ENCODE measurements at regions not wholly inside any gene's neighbourhood (a gene's known extent, or its start where the extent isn't known, plus 50 kb on each side); places are given as distances from the start of the nearest gene placed in this dataset.

GRCh38 chr6:110538416-110539160, 62.2 kb upstream of the SLC22A16 start:
- DNase-seq (ENCODE audit: insufficient read length, low spot score) (no peak), FAIRE-seq (no peak)
- no peak for TF ChIP-seq POLR2A (IDR thresholded peaks at IDR 0.05; ENCODE audit: low read depth, low read length)
- TF ChIP-seq POLR2AphosphoS5 (IDR thresholded peaks at IDR 0.05; ENCODE audit: low read depth, low read length): no peak
- no peak for TF ChIP-seq TAF1 (IDR thresholded peaks at IDR 0.05; ENCODE audit: low read depth, low read length)
- TF ChIP-seq SPI1 (IDR thresholded peaks at IDR 0.05; ENCODE audit: low read depth, low read length): no peak
- TF ChIP-seq PAX5 (IDR thresholded peaks at IDR 0.05; ENCODE audit: insufficient read depth, low read length, severe bottlenecking): no peak
- no peak for TF ChIP-seq POU2F2 (IDR thresholded peaks at IDR 0.05; ENCODE audit: low read depth, low read length)

GRCh38 chr6:110537208-110538123, 61.1 kb upstream of the SLC22A16 start:
- FAIRE-seq (no peak), DNase-seq (ENCODE audit: insufficient read length, low spot score) (no peak)
- TF ChIP-seq POLR2A (IDR thresholded peaks at IDR 0.05; ENCODE audit: low read depth, low read length) (no peak), TAF1 (IDR thresholded peaks at IDR 0.05; ENCODE audit: low read depth, low read length) (no peak)

- TF ChIP-seq SPI1 (IDR thresholded peaks at IDR 0.05; ENCODE audit: low read depth, low read length) (no peak), TAF1 (IDR thresholded peaks at IDR 0.05; ENCODE audit: low read depth, low read length) (no peak), PAX5 (IDR thresholded peaks at IDR 0.05; ENCODE audit: insufficient read depth, low read length, severe bottlenecking) (no peak), POLR2A (IDR thresholded peaks at IDR 0.05; ENCODE audit: low read depth, low read length) (no peak), POLR2AphosphoS5 (IDR thresholded peaks at IDR 0.05; ENCODE audit: low read depth, low read length) (no peak), POU2F2 (IDR thresholded peaks at IDR 0.05; ENCODE audit: low read depth, low read length) (no peak)
- FAIRE-seq: no peak
- DNase-seq (ENCODE audit: insufficient read length, low spot score): no peak
Measured at GRCh38 chr6:110534731-110535492, 58.5 kb upstream of the SLC22A16 start.

- DNase-seq (ENCODE audit: insufficient read length, low spot score): no peak
- no peak for FAIRE-seq
- TF ChIP-seq SPI1 (IDR thresholded peaks at IDR 0.05; ENCODE audit: low read depth, low read length): no peak
- no peak for TF ChIP-seq POLR2AphosphoS5 (IDR thresholded peaks at IDR 0.05; ENCODE audit: low read depth, low read length)
- no peak for TF ChIP-seq PAX5 (IDR thresholded peaks at IDR 0.05; ENCODE audit: insufficient read depth, low read length, severe bottlenecking)
- no peak for TF ChIP-seq POLR2A (IDR thresholded peaks at IDR 0.05; ENCODE audit: low read depth, low read length)
- TF ChIP-seq POU2F2 (IDR thresholded peaks at IDR 0.05; ENCODE audit: low read depth, low read length): no peak
- no peak for TF ChIP-seq TAF1 (IDR thresholded peaks at IDR 0.05; ENCODE audit: low read depth, low read length)
Measured at GRCh38 chr6:110532431-110532830, 56.0 kb upstream of the SLC22A16 start.

- TF ChIP-seq TAF1 (IDR thresholded peaks at IDR 0.05; ENCODE audit: low read depth, low read length) (no peak), PAX5 (IDR thresholded peaks at IDR 0.05; ENCODE audit: insufficient read depth, low read length, severe bottlenecking) (no peak), POU2F2 (IDR thresholded peaks at IDR 0.05; ENCODE audit: low read depth, low read length) (no peak), POLR2A (IDR thresholded peaks at IDR 0.05; ENCODE audit: low read depth, low read length) (no peak), SPI1 (IDR thresholded peaks at IDR 0.05; ENCODE audit: low read depth, low read length) (no peak), POLR2AphosphoS5 (IDR thresholded peaks at IDR 0.05; ENCODE audit: low read depth, low read length) (no peak)
- FAIRE-seq (no peak), DNase-seq (ENCODE audit: insufficient read length, low spot score) (no peak)
Measured at GRCh38 chr6:110530671-110531070, 54.3 kb upstream of the SLC22A16 start.

GRCh38 chr6:110529907-110530306, 53.5 kb upstream of the SLC22A16 start:
- DNase-seq (ENCODE audit: insufficient read length, low spot score) (no peak), FAIRE-seq (no peak)
- TF ChIP-seq TAF1 (IDR thresholded peaks at IDR 0.05; ENCODE audit: low read depth, low read length) (no peak), POU2F2 (IDR thresholded peaks at IDR 0.05; ENCODE audit: low read depth, low read length) (no peak), POLR2AphosphoS5 (IDR thresholded peaks at IDR 0.05; ENCODE audit: low read depth, low read length) (no peak), SPI1 (IDR thresholded peaks at IDR 0.05; ENCODE audit: low read depth, low read length) (no peak), POLR2A (IDR thresholded peaks at IDR 0.05; ENCODE audit: low read depth, low read length) (no peak), PAX5 (IDR thresholded peaks at IDR 0.05; ENCODE audit: insufficient read depth, low read length, severe bottlenecking) (no peak)

- no peak for DNase-seq (ENCODE audit: insufficient read length, low spot score)
- no peak for FAIRE-seq
- TF ChIP-seq PAX5 (IDR thresholded peaks at IDR 0.05; ENCODE audit: insufficient read depth, low read length, severe bottlenecking) (no peak), POU2F2 (IDR thresholded peaks at IDR 0.05; ENCODE audit: low read depth, low read length) (no peak), POLR2A (IDR thresholded peaks at IDR 0.05; ENCODE audit: low read depth, low read length) (no peak), POLR2AphosphoS5 (IDR thresholded peaks at IDR 0.05; ENCODE audit: low read depth, low read length) (no peak), SPI1 (IDR thresholded peaks at IDR 0.05; ENCODE audit: low read depth, low read length) (no peak), TAF1 (IDR thresholded peaks at IDR 0.05; ENCODE audit: low read depth, low read length) (no peak)
Measured at GRCh38 chr6:110529355-110529754, 52.9 kb upstream of the SLC22A16 start.

GRCh38 chr6:110528930-110529325, 52.5 kb upstream of the SLC22A16 start:
- DNase-seq (ENCODE audit: insufficient read length, low spot score): no peak
- TF ChIP-seq PAX5 (IDR thresholded peaks at IDR 0.05; ENCODE audit: insufficient read depth, low read length, severe bottlenecking) (no peak), POLR2A (IDR thresholded peaks at IDR 0.05; ENCODE audit: low read depth, low read length) (no peak), SPI1 (IDR thresholded peaks at IDR 0.05; ENCODE audit: low read depth, low read length) (no peak), POU2F2 (IDR thresholded peaks at IDR 0.05; ENCODE audit: low read depth, low read length) (no peak), TAF1 (IDR thresholded peaks at IDR 0.05; ENCODE audit: low read depth, low read length) (no peak), POLR2AphosphoS5 (IDR thresholded peaks at IDR 0.05; ENCODE audit: low read depth, low read length) (no peak)

More at GRCh38 chr6:110528930-110529325, 52.5 kb upstream of the SLC22A16 start:
- no peak for FAIRE-seq

Data from GM12891 (cell line).